ENCODE measurements at regions not wholly inside any gene's neighbourhood (a gene's known extent, or its start where the extent isn't known, plus 50 kb on each side); places are given as distances from the start of the nearest gene placed in this dataset.

DNA sequence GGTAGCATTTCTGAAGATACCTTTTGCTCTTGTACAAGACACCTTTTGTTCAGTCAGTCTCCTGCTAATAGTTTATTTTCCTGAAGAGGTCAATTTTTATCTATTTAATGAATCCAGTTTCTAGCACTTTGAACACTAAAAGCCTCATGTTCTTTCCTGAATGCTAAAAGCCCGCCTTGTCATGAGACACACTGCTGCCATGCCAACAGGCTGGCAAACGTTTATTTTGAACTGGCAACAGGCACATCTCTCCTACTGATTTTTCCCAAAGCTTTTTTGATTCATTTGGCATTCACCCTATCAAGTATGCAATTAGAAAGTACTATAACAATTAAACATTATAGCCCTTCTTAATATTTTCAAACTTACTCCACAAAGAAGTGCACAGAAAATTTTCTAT, 421.2 kb upstream of the EYS start:
- H3K4me3 Mint-ChIP-seq (ENCODE audit: unreplicated experiment): no peak overlapping the region

DNA sequence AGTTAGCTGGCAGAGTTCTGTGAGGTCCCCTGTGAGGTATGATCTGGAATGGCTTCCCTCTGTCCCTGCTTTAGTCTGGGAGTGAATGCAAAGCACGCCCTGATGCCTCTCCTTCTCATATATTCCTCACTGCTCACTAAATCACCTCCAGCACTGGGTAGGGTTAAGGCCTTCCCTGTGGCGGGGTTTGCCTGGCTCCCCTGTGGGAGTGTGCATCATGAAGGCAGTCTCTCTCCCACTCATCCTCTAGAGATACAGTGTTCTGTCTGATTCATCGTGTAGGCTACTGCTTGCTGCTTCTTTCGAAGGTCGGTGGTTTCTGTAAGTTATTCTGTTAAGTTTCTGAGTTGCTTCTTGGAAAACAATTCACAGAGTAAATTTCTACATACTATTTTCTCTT, 420.0 kb upstream of the EYS start:
- no peaks in the 10 kb centered on the region for H3K4me1 Mint-ChIP-seq (ENCODE audit: low read depth)

More for the DNA sequence above, 421.2 kb upstream of the EYS start:
- Mint-ChIP-seq H3K9me3 (ENCODE audit: low read depth) (peaks cover 11% of the 10 kb centered on the region), H3K36me3 (ENCODE audit: low read depth) (no peaks in the 10 kb centered on the region), H3K27ac (ENCODE audit: unreplicated experiment) (no peak overlapping the region), H3K27me3 (ENCODE audit: low read depth) (no peaks in the 10 kb centered on the region), H3K4me1 (ENCODE audit: low read depth) (no peaks in the 10 kb centered on the region)
- DNase-seq (ENCODE audit: low spot score): no peak
- TF ChIP-seq, protein P1, sequence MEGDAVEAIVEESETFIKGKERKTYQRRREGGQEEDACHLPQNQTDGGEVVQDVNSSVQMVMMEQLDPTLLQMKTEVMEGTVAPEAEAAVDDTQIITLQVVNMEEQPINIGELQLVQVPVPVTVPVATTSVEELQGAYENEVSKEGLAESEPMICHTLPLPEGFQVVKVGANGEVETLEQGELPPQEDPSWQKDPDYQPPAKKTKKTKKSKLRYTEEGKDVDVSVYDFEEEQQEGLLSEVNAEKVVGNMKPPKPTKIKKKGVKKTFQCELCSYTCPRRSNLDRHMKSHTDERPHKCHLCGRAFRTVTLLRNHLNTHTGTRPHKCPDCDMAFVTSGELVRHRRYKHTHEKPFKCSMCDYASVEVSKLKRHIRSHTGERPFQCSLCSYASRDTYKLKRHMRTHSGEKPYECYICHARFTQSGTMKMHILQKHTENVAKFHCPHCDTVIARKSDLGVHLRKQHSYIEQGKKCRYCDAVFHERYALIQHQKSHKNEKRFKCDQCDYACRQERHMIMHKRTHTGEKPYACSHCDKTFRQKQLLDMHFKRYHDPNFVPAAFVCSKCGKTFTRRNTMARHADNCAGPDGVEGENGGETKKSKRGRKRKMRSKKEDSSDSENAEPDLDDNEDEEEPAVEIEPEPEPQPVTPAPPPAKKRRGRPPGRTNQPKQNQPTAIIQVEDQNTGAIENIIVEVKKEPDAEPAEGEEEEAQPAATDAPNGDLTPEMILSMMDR (IDR thresholded peaks at IDR 0.05): no peak

DNA sequence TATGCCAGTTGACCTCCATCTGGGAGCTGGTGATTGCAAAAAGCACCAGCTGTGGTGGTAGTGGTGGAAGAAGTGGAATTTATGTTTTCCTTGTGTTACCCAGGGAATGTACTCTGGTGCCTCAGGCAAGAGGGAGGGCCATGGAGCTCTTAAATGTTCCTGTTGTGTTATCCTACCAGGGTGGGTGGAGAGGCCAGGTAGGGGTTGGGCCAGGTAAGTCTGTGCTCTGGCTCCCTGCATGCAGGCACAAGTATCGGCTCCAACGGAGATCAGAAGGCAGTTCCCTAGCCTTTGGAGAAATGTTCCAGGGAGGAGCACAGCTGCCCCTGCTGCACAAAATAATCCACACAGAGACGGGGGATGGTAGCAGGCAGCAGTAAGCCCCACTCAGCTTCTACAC, 419.3 kb upstream of the EYS start:
- no peak for DNase-seq (ENCODE audit: low spot score)
- peaks cover 21% of the 10 kb centered on the region for H3K9me3 Mint-ChIP-seq (ENCODE audit: low read depth)
- TF ChIP-seq, protein P1 (IDR thresholded peaks at IDR 0.05): no peak
- no peaks in the 10 kb centered on the region for H3K4me1 Mint-ChIP-seq (ENCODE audit: low read depth)
- no peak overlapping the region for H3K4me3 Mint-ChIP-seq (ENCODE audit: unreplicated experiment)
- no peaks in the 10 kb centered on the region for H3K27me3 Mint-ChIP-seq (ENCODE audit: low read depth)
- H3K36me3 Mint-ChIP-seq (ENCODE audit: low read depth): no peaks in the 10 kb centered on the region
- H3K27ac Mint-ChIP-seq (ENCODE audit: unreplicated experiment): no peak overlapping the region

More for the DNA sequence above, 420.0 kb upstream of the EYS start:
- no peak for DNase-seq (ENCODE audit: low spot score)
- Mint-ChIP-seq H3K4me3 (ENCODE audit: unreplicated experiment) (no peak overlapping the region), H3K27me3 (ENCODE audit: low read depth) (no peaks in the 10 kb centered on the region), H3K27ac (ENCODE audit: unreplicated experiment) (no peak overlapping the region), H3K36me3 (ENCODE audit: low read depth) (no peaks in the 10 kb centered on the region), H3K9me3 (ENCODE audit: low read depth) (peaks cover 14% of the 10 kb centered on the region)
- TF ChIP-seq, protein P1 (IDR thresholded peaks at IDR 0.05): no peak

DNA sequence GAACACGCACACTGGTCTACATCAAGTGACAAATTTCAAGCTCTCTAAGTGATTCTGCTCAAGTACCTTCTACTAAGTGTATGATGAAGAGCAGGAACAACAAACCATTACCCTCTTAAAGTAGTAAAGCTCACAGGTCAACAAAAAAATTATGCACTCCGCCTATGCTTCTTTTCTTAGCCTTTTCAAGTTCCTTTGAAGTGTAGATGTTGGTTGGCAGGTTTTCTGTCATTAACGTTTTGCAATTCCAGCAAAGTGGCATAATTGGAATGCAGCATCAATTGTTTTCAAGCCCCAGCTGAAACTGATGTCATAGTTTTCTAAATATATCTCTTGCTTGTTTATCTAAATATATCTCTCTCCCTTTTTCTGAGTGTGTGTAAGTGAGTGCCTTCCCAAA, 396.9 kb upstream of the EYS start:
- no peak for DNase-seq (ENCODE audit: low spot score)
- Mint-ChIP-seq H3K36me3 (ENCODE audit: low read depth) (no peaks in the 10 kb centered on the region), H3K9me3 (ENCODE audit: low read depth) (peaks cover 33% of the 10 kb centered on the region), H3K4me1 (ENCODE audit: low read depth) (no peaks in the 10 kb centered on the region), H3K4me3 (ENCODE audit: unreplicated experiment) (no peak overlapping the region), H3K27me3 (ENCODE audit: low read depth) (no peaks in the 10 kb centered on the region), H3K27ac (ENCODE audit: unreplicated experiment) (no peak overlapping the region)
- TF ChIP-seq, protein P1 (IDR thresholded peaks at IDR 0.05): no peak

DNA sequence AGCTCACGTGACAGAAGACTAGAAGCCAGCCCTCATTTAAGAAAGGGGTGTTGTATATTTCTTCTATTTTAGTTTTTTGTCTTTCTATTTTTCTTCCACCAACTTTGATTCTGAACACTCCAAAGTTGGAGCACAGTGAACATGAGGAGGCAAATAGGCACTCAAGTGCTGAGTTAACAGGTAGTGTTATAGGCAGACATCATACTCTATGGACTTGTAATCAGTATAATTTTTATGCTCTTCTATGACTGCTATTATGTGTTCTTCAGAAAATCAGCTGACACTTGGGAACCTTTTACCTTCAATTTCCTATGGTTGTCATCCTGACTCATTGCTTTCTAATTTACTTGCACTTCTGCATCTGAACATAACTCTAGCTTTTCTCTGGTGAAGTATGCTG, 396.3 kb upstream of the EYS start:
- DNase-seq (ENCODE audit: low spot score): no peak
- no peak overlapping the region for H3K27ac Mint-ChIP-seq (ENCODE audit: unreplicated experiment)
- TF ChIP-seq, protein P1 (IDR thresholded peaks at IDR 0.05): no peak
- H3K27me3 Mint-ChIP-seq (ENCODE audit: low read depth): no peaks in the 10 kb centered on the region
- H3K4me3 Mint-ChIP-seq (ENCODE audit: unreplicated experiment): no peak overlapping the region
- no peaks in the 10 kb centered on the region for H3K4me1 Mint-ChIP-seq (ENCODE audit: low read depth)
- H3K9me3 Mint-ChIP-seq (ENCODE audit: low read depth): peaks cover 39% of the 10 kb centered on the region
- no peaks in the 10 kb centered on the region for H3K36me3 Mint-ChIP-seq (ENCODE audit: low read depth)
